ENCODE measurements at regions not wholly inside any gene's neighbourhood (a gene's known extent, or its start where the extent isn't known, plus 50 kb on each side); places are given as distances from the start of the nearest gene placed in this dataset.

- H3K36me3 ChIP-seq = no peaks in the 10 kb centered on the region
- WGBS, 2 donors = 75 to 100% methylated on average over 1 of the region's 1 CpG
- H3K9me3 ChIP-seq = no peaks in the 10 kb centered on the region
- no peak overlapping the region for H3K4me3 ChIP-seq
- peaks cover 0 to 14% (median 0%) of the 10 kb centered on the region in 4 donors for H3K27me3 ChIP-seq
- no peak for DNase-seq
- TF ChIP-seq POLR2A (IDR thresholded peaks at IDR 0.05) (no peak), CTCF (IDR thresholded peaks at IDR 0.05) (no peak)
- intact Hi-C loops (cut with DNase I) = no loop called here
- peaks cover 11 to 19% (median 12%) of the 10 kb centered on the region in 3 donors for H3K4me1 ChIP-seq
- no peak overlapping the region for H3K27ac ChIP-seq
These were observed 70.6 kb upstream of the KSR1 start for GRCh38 chr17:27385626-27386025.

DNA sequence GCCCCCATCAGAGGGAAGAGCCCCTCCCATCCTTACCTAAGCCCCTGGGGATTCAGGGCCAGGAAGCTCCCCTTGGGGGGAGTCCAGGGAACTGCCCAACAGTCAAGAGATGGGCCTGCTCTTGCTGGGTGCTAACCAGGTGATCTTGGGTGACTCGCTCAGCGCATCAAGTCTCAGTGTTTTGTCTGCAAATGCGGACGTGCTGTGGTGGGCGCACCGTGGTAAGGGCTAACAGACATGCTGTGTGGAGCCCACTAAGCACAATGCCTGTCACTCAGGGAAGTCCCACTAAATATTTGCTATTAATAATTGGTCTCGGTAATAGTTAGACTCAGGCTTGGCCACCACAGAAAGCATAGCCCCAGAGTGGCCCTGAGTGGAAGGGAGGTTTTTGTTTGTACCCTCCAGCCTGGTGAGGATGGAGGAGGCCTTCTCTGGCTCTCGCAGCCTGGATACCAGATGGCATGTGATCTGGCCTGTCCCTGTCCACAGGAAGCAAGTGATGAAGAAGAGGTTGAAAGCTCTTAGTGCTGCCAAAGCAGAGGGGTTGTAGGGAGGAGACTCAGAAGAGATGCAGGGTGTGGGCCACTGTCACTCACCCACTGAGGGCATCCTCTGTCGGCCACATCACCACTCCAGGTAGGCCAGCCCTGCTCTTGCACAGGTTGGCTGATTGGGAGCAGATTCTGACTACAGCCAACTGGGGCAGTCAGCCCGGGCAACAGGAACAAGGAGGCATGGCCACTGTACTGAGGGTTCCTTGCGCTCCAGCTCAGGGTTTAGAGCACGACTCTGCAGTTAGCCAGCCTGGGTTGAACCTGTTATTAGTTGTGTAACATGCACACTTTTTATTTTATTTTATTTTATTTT, 69.8 kb upstream of the KSR1 start:
- 82 to 83% methylated on average over 6 to 11 of the region's 12 CpGs for WGBS, 2 donors
- no peak for TF ChIP-seq POLR2A (IDR thresholded peaks at IDR 0.05)
- TF ChIP-seq CTCF (IDR thresholded peaks at IDR 0.05) = no peak
- DNase-seq = no peak
- intact Hi-C loops (cut with DNase I) = no loop called here
- no peaks in the 10 kb centered on the region for H3K9me3 ChIP-seq
- H3K27ac ChIP-seq = no peak overlapping the region
- H3K27me3 ChIP-seq = peaks cover 0 to 6% (median 0%) of the 10 kb centered on the region in 4 donors
- H3K4me3 ChIP-seq = no peak overlapping the region
- peaks cover 8 to 12% (median 9%) of the 10 kb centered on the region in 3 donors for H3K4me1 ChIP-seq
- H3K36me3 ChIP-seq = no peaks in the 10 kb centered on the region

GRCh38 chr17:27389542-27390140, 66.6 kb upstream of the KSR1 start:
- Histone ChIP-seq H3K4me3 (no peak overlapping the region), H3K4me1 (peaks cover 0 to 2% (median under 1%) of the 10 kb centered on the region in 3 donors), H3K36me3 (no peaks in the 10 kb centered on the region), H3K27ac (no peak overlapping the region), H3K27me3 (peaks cover 0 to 6% (median 0%) of the 10 kb centered on the region in 4 donors), H3K9me3 (no peaks in the 10 kb centered on the region)
- no peak for TF ChIP-seq POLR2A (IDR thresholded peaks at IDR 0.05)
- no peak for TF ChIP-seq CTCF (IDR thresholded peaks at IDR 0.05)
- intact Hi-C loops (cut with DNase I) = no loop called here
- 95 to 97% methylated on average over 3 to 4 of the region's 4 CpGs for whole genome bisulfite sequencing, 2 donors
- DNase-seq = no peak

DNA sequence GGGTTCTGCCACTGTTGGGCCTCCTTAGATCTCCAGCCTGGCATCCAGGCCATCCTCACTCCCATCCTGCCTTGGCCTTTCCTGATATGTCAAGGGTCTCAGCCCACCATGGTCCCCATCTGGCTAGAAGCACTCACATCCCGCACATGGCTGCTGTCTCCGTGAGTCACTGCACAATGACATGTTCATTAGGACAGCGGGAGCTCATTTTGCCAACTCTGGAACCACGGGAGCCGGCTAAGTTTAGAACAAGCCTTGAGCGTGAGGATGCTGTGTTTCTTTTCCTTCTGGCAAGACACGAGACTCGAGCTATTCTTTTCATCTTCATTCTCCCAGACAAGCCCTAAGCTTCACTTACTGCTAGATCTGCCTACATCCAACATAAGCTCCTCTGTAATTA, 65.7 kb upstream of the KSR1 start:
- H3K27me3 ChIP-seq = peaks cover 0 to under 1% (median 0%) of the 10 kb centered on the region in 4 donors
- intact Hi-C loops (cut with DNase I) = no loop called here
- H3K4me3 ChIP-seq = no peak overlapping the region
- H3K36me3 ChIP-seq = no peaks in the 10 kb centered on the region
- TF ChIP-seq CTCF (IDR thresholded peaks at IDR 0.05) = no peak
- TF ChIP-seq POLR2A (IDR thresholded peaks at IDR 0.05) = no peak
- DNase-seq = no peak
- no peaks in the 10 kb centered on the region for H3K4me1 ChIP-seq
- no peaks in the 10 kb centered on the region for H3K9me3 ChIP-seq
- H3K27ac ChIP-seq = no peak overlapping the region
- WGBS, 2 donors = 80 to 86% methylated on average over 8 of the region's 8 CpGs

GRCh38 chr17:27391427-27391826, 64.8 kb upstream of the KSR1 start:
- Histone ChIP-seq H3K9me3 (no peaks in the 10 kb centered on the region), H3K4me3 (no peak overlapping the region), H3K36me3 (no peaks in the 10 kb centered on the region), H3K27me3 (peaks cover 0 to 3% (median 0%) of the 10 kb centered on the region in 4 donors), H3K27ac (no peak overlapping the region), H3K4me1 (no peaks in the 10 kb centered on the region)
- 75 to 79% methylated on average over 1 of the region's 1 CpG for WGBS, 2 donors
- no peak for DNase-seq
- intact Hi-C loops (cut with DNase I) = no loop called here
- TF ChIP-seq CTCF (IDR thresholded peaks at IDR 0.05) (no peak), POLR2A (IDR thresholded peaks at IDR 0.05) (no peak)
